ENCODE measurements at regions not wholly inside any gene's neighbourhood (a gene's known extent, or its start where the extent isn't known, plus 50 kb on each side); places are given as distances from the start of the nearest gene placed in this dataset.
"Not testable (repeated sequence)": the region's sequence is repeated elsewhere in the genome, so short reads cannot be mapped to it uniquely, and the experiment has no call there.

GRCh38 chr2:154507186-154507585 lies 191.3 kb upstream of the KCNJ3 start:
- no peak for DNase-seq
- Histone ChIP-seq H3K27ac (no peak overlapping the region), H3K4me3 (no peak overlapping the region), H3K27me3 (no peaks in the 10 kb centered on the region), H3K9me3 (no peaks in the 10 kb centered on the region), H3K36me3 (no peaks in the 10 kb centered on the region), H3K4me1 (no peaks in the 10 kb centered on the region)
- intact Hi-C loops (cut with DNase I): no loop called here
- TF ChIP-seq, protein P1, sequence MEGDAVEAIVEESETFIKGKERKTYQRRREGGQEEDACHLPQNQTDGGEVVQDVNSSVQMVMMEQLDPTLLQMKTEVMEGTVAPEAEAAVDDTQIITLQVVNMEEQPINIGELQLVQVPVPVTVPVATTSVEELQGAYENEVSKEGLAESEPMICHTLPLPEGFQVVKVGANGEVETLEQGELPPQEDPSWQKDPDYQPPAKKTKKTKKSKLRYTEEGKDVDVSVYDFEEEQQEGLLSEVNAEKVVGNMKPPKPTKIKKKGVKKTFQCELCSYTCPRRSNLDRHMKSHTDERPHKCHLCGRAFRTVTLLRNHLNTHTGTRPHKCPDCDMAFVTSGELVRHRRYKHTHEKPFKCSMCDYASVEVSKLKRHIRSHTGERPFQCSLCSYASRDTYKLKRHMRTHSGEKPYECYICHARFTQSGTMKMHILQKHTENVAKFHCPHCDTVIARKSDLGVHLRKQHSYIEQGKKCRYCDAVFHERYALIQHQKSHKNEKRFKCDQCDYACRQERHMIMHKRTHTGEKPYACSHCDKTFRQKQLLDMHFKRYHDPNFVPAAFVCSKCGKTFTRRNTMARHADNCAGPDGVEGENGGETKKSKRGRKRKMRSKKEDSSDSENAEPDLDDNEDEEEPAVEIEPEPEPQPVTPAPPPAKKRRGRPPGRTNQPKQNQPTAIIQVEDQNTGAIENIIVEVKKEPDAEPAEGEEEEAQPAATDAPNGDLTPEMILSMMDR (IDR thresholded peaks at IDR 0.05): no peak
- no peak for ATAC-seq

- no peaks in the 10 kb centered on the region for H3K36me3 ChIP-seq
- no peaks in the 10 kb centered on the region for H3K9me3 ChIP-seq
- TF ChIP-seq, protein P1 (IDR thresholded peaks at IDR 0.05): no peak
- intact Hi-C loops (cut with DNase I): no loop called here
- H3K4me1 ChIP-seq: no peaks in the 10 kb centered on the region
- no peaks in the 10 kb centered on the region for H3K27me3 ChIP-seq
- DNase-seq (no peak), ATAC-seq (no peak)
- H3K27ac ChIP-seq: no peak overlapping the region
- H3K4me3 ChIP-seq: no peak overlapping the region
Measured at GRCh38 chr2:154518872-154519271, 179.6 kb upstream of the KCNJ3 start.

- H3K4me3 ChIP-seq; H3K27me3 ChIP-seq; H3K9me3 ChIP-seq; ATAC-seq; DNase-seq; H3K4me1 ChIP-seq; H3K27ac ChIP-seq; intact Hi-C loops (cut with DNase I); H3K36me3 ChIP-seq: not testable (repeated sequence)
Measured at GRCh38 chr2:154520951-154521350, 177.5 kb upstream of the KCNJ3 start.

GRCh38 chr2:154526234-154526633 lies 172.3 kb upstream of the KCNJ3 start:
- no peak for ATAC-seq
- Histone ChIP-seq H3K9me3 (no peaks in the 10 kb centered on the region), H3K27me3 (no peaks in the 10 kb centered on the region), H3K27ac (no peak overlapping the region), H3K36me3 (no peaks in the 10 kb centered on the region), H3K4me1 (no peaks in the 10 kb centered on the region), H3K4me3 (no peak overlapping the region)
- TF ChIP-seq, protein P1 (IDR thresholded peaks at IDR 0.05): no peak
- DNase-seq: no peak
- intact Hi-C loops (cut with DNase I): no loop called here

- TF ChIP-seq, protein P1 (IDR thresholded peaks at IDR 0.05): no peak
- Histone ChIP-seq H3K27ac (no peak overlapping the region), H3K4me1 (no peaks in the 10 kb centered on the region), H3K36me3 (no peaks in the 10 kb centered on the region), H3K27me3 (no peaks in the 10 kb centered on the region), H3K9me3 (peaks cover 4% of the 10 kb centered on the region), H3K4me3 (no peak overlapping the region)
- intact Hi-C loops (cut with DNase I): no loop called here
- ATAC-seq (no peak), DNase-seq (no peak)
Measured at GRCh38 chr2:154527962-154528361, 170.5 kb upstream of the KCNJ3 start.

- no peak overlapping the region for H3K27ac ChIP-seq
- H3K4me3 ChIP-seq: no peak overlapping the region
- TF ChIP-seq, protein P1 (IDR thresholded peaks at IDR 0.05): no peak
- no peaks in the 10 kb centered on the region for H3K4me1 ChIP-seq
- H3K9me3 ChIP-seq: peaks cover 4% of the 10 kb centered on the region
- no peaks in the 10 kb centered on the region for H3K36me3 ChIP-seq
- ATAC-seq (no peak), DNase-seq (no peak)
- H3K27me3 ChIP-seq: no peaks in the 10 kb centered on the region
- intact Hi-C loops (cut with DNase I): no loop called here
Measured at GRCh38 chr2:154532004-154532403, 166.5 kb upstream of the KCNJ3 start.

Data from upper lobe of right lung (tissue), 1 donor.